NCI-H82 treated with DMSO at 0.1 percent for 48 hours (cell line): ENCODE measurements at regions not wholly inside any gene's neighbourhood (a gene's known extent, or its start where the extent isn't known, plus 50 kb on each side); places are given as distances from the start of the nearest gene placed in this dataset.

ENCODE experiments used
- DNase-seq: peaks from one replicate; lab custom pipeline; 2025; ENCODE audit not compliant: unreplicated experiment; lab: John Stamatoyannopoulos, UW

GRCh38 chr12:93042684-93043083 is 113.6 kb upstream of the EEA1 start:
- no peak for DNase-seq

DNA sequence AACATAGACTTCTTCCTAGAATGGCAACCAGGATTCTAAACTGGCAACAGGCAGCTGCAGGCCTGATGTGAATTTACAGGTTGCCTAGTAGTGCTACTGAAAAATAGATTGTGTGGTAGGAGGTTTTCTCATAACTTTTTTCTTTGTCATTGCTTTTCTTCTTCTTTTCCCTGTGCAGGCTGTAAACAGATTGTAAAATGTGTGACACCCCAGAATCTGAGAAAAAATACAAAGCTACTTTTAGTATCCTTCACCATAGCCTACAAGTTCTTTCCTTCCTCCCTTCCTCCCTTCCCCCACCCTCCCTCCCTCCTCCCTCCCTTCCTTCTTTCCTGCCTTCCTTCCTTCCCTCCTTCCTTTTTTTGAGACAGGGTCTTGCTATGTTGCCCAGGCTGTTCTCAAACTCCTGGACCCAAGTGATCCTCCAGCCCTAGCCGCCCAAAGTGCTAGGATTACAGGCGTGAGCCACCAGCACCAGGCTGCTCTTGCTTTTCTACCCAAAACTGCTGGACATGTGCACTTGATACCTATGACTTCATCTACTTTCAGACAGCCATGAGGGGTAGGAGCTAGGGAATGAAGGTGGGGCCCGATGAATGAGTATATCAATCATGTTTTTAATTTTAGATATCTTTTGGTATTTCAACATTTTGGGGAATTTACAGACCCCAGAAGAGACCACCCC is 114.2 kb upstream of the EEA1 start:
- no peak for DNase-seq

- no peak for DNase-seq
Observed at GRCh38 chr12:93043877-93044209, 114.7 kb upstream of the EEA1 start.

- no peak for DNase-seq
Observed at GRCh38 chr12:93047118-93047517, 118.0 kb upstream of the EEA1 start.

GRCh38 chr12:93048656-93049055 is 119.6 kb upstream of the EEA1 start:
- DNase-seq = no peak

GRCh38 chr12:93050026-93050747 is 121.1 kb upstream of the EEA1 start:
- no peak for DNase-seq

- no peak for DNase-seq
Observed at GRCh38 chr12:93050748-93051081, 121.6 kb upstream of the EEA1 start.

DNA sequence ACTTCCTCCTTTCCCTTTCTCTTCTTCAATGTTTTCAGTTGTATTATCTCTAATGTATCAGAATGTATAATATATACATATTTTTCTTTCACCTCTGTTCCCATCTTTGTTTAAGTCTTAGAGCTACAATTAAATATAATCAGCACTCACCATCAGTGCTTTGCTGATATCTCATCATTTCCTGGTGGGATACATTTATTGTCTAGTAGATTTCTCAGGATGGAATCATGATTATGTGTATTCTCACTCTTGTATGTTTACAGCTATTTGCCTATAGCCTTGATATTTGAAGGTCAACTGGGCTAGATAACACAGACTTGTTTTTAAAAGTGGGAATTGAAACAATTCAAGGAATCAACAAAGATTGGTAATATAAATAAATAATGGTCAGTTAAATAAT is 124.9 kb upstream of the EEA1 start:
- no peak for DNase-seq

- no peak for DNase-seq
Observed at GRCh38 chr12:93055221-93055620, 126.1 kb upstream of the EEA1 start.

GRCh38 chr12:93056971-93057535 is 128.0 kb upstream of the EEA1 start:
- DNase-seq = peak; percentile 48

DNA sequence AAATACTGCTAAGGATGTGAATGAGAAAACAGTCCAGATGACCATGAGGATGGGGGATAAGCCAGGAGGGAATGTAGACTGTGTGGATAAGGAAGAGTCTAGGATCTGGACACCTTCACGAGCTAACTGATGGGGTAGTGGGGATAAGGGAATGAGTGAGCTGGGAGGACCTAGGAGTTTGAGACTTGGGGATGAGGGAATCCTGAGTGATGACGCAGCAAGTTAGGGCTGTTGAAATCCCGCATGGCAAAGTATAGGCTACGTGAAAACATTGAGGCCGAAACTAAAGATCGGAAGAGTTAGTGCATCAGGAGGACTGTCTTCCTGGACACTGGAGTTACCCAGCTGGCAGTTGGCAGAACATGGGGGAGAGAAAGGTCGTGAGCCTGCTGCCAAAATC is 129.2 kb upstream of the EEA1 start:
- no peak for DNase-seq

DNA sequence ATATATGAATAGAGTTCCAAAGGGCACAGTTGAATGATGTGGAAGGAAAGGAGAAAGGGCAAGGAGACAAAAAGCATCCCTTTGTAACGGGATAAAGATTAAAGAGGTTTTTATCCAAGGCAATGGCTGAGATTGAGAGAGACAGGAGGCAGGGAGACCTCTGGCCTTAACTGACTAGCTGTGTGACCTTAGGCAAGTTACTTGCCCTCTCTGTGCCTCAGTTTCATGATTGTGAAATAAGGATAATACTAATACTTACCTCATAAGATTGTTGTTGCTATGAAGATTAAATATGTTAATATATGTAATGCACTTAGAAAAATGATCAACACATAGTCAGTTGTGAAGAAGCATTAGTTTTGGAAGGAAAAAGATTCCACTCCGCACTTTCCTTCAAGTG is 130.2 kb upstream of the EEA1 start:
- DNase-seq = no peak

DNA sequence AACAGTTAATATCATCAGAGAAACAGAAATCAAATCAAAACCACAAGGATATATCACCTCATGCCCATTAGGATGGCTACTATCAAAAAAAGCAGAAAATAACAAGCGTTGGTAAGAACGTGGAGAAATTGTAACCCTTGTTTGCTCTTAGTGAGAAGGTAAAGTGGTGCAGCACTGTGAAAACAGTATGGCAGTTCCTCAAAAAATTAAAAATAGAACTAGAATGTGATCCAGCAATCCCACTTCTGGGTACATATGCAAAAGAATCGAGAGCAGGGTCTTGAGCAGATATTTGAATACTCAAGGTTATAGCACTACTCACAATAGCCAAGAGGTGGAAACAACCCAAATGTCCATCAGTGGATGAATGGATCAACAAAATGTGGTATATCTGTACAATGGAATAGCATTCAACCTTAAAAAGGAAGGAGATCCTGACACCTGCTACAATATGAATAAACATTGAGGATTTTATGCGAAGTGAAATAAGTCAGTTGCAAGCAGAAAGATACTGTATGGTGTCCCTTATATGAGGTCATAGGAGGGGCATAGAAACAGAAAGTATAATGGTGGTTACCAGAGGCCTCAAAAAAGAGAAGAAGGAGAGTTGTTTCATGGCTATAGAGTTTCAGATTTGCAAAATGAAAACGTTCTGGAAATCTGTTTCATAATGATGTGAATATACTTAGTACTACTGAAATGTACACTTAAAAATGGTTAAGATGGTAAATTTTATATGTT is 131.0 kb upstream of the EEA1 start:
- no peak for DNase-seq

DNA sequence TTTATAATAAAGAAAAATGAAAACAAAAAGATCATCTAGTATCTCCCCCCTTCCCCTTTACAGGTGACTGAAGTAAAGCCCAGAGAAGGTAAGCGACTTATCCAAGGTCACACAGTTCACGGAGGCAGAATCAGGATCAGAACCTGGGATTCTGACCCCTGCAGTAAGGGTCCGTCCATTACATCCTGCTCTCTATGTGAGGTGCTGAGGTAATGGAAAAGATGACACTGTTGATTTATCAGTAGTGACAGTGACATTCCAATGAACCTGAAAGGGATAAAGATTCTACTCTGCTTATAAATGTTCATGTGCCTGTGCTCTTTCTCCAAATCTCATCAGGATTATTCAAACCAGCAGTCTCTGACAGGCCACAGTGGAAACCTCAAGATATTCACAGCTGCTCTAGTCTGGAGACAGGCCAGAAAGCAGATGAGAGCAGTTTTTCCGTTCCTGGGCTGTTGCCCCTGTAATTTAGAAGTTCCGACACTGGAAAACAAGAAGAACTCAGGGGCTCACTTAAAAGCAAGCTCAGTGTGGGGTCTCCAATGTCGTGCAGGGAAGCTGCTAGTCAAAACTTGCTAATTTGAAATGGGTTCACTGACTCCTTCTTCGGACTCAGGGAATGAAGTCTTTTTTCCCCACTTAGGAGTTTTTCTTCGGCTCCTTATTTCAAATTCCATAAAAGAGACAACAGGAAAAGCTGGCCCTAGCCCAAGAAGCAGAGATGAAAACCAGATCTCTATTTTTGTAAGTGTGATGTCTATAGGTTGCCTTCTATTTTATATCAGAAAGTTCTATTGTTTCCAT is 131.8 kb upstream of the EEA1 start:
- no peak for DNase-seq

GRCh38 chr12:93061473-93062419 is 132.7 kb upstream of the EEA1 start:
- no peak for DNase-seq

- no peak for DNase-seq
Observed at GRCh38 chr12:93065896-93066295, 136.8 kb upstream of the EEA1 start.

DNA sequence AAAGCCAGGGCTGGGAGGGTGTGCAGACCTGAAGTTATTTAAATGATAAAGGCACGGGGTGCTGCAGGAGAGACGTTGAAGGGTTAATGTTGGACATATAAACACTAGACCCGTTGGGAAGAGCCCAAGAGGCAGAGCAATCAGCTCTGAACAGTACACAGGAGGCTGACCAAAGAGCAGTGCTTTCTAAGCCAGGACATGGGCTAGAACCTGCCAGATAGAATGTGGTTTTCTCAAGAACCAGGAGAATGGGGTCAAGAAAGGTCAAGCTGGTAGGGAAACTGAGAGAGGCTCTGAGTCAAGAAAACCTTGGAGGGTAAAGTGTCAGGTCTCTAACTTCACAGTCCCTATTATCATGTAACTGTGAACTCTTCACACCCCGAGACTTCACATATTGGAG is 143.2 kb upstream of the EEA1 start:
- no peak for DNase-seq

GRCh38 chr12:93073324-93073723 is 144.2 kb upstream of the EEA1 start:
- no peak for DNase-seq

DNA sequence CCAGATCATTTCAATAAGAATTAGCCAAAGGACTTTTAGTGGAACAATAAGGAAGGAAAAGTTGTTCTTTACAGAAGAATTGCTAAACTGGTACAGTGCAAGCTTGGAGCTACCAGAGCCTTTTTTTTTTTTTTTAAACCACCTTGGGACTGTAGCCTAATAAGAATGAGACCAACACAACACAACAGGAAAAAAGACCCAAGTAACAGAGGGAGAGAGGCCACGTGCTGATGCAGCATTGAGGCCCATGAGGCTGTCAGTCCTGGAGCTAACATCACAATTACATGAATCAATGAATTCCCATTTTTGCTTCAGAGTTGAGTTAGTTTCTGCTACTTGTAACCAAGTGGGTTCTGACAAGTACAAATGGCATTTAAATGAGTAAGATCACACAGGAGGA is 149.0 kb upstream of the EEA1 start:
- no peak for DNase-seq

DNA sequence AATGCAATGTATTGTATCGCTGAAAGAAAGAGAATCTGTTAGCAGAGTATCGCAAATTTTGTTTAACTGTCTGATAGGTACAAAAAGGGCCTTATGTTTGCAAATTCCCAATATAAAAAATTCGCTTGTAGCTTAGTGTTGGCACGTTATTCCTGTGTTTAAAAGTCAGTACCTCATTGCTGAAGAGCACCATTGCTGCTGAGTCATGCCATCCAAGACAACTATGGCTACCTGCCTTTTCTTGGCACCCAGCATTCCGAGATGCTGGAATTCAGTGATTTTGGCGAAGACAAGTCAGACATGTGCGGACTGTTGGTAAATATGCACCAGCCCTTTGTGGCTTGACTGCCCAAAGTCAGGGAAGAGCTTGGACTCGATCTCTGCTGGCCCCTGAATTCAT is 149.5 kb upstream of the EEA1 start:
- no peak for DNase-seq
